Left ventricle myocardium inferior (tissue), 1 donor: ENCODE measurements at regions not wholly inside any gene's neighbourhood (a gene's known extent, or its start where the extent isn't known, plus 50 kb on each side); places are given as distances from the start of the nearest gene placed in this dataset.
A peak's percentile ranks its signal among the peaks of the same experiment; 100 is the strongest.

Experiments
- DNase-seq: peaks from one replicate; pipeline ENCODE4 v3.0.0-alpha.2; 2020
- H3K27ac ChIP-seq: fragments of 200-600 bp; replicated peaks from 2 replicates; pipeline ENCODE4 v1.8.0; 2021
- H3K27me3 ChIP-seq: fragments of 200-600 bp; 2 replicates; pipeline ENCODE4 v1.8.0; 2021; ENCODE audit warnings: low read depth
- H3K36me3 ChIP-seq: fragments of 200-600 bp; 2 replicates; pipeline ENCODE4 v1.8.0; 2021
- H3K4me1 ChIP-seq: fragments of 200-600 bp; 2 replicates; pipeline ENCODE4 v1.8.0; 2021
- H3K4me3 ChIP-seq: fragments of 200-600 bp; 2 replicates; pipeline ENCODE4 v1.8.0; 2021; ENCODE audit warnings: mild to moderate bottlenecking, moderate library complexity
- H3K9me3 ChIP-seq: fragments of 200-600 bp; replicated peaks from 2 replicates; pipeline ENCODE4 v1.8.0; 2021
- intact Hi-C: fragments of 100-400 bp; cut with micrococcal nuclease; formaldehyde crosslinking; loops from one replicate; pipeline ENCODE4 v1.11.0; 2022
- TF ChIP-seq, protein P1 (sequence below): fragments of 200-600 bp; IDR thresholded peaks from 2 replicates; pipeline ENCODE4 v1.8.0; 2021; ENCODE audit warnings: antibody characterized with exemption, mild to moderate bottlenecking, borderline replicate concordance
- donor health status: DM: no; HTN: yes; CAD: no; lungs with severe emphysema.

DNA sequence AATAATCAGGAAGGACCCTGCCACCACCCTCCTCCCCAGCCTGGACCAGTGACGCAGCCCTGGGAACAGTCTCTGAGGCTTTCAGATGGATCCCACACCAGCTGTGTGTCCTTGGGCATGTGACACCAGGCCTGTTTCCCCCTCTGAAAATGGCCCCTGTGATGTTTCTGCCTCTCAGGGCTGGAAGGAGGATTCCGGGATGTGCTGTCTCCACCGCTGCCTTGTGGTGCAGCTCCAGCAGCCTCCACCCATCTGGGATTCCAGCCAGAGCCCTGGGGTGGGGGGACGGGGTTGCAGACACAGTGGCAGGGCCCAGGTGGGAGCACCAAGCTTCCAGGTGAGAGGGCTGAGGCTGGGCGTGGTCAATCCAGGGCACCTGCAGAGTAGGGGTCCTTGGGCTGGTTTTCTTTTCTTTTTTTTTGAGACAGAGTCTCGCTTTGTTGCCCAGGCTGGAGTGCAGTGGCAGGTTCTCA is 179.7 kb upstream of the IER5L start:
- peaks cover 2% of the 10 kb centered on the region for H3K27me3 ChIP-seq
- H3K9me3 ChIP-seq: peaks cover 15% of the 10 kb centered on the region
- no peak for DNase-seq
- no peak overlapping the region for H3K27ac ChIP-seq
- intact Hi-C loops: no loop called here
- H3K4me1 ChIP-seq: peaks cover 10% of the 10 kb centered on the region
- TF ChIP-seq, protein P1, sequence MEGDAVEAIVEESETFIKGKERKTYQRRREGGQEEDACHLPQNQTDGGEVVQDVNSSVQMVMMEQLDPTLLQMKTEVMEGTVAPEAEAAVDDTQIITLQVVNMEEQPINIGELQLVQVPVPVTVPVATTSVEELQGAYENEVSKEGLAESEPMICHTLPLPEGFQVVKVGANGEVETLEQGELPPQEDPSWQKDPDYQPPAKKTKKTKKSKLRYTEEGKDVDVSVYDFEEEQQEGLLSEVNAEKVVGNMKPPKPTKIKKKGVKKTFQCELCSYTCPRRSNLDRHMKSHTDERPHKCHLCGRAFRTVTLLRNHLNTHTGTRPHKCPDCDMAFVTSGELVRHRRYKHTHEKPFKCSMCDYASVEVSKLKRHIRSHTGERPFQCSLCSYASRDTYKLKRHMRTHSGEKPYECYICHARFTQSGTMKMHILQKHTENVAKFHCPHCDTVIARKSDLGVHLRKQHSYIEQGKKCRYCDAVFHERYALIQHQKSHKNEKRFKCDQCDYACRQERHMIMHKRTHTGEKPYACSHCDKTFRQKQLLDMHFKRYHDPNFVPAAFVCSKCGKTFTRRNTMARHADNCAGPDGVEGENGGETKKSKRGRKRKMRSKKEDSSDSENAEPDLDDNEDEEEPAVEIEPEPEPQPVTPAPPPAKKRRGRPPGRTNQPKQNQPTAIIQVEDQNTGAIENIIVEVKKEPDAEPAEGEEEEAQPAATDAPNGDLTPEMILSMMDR: no peak
- H3K4me3 ChIP-seq: no peak overlapping the region
- no peaks in the 10 kb centered on the region for H3K36me3 ChIP-seq

DNA sequence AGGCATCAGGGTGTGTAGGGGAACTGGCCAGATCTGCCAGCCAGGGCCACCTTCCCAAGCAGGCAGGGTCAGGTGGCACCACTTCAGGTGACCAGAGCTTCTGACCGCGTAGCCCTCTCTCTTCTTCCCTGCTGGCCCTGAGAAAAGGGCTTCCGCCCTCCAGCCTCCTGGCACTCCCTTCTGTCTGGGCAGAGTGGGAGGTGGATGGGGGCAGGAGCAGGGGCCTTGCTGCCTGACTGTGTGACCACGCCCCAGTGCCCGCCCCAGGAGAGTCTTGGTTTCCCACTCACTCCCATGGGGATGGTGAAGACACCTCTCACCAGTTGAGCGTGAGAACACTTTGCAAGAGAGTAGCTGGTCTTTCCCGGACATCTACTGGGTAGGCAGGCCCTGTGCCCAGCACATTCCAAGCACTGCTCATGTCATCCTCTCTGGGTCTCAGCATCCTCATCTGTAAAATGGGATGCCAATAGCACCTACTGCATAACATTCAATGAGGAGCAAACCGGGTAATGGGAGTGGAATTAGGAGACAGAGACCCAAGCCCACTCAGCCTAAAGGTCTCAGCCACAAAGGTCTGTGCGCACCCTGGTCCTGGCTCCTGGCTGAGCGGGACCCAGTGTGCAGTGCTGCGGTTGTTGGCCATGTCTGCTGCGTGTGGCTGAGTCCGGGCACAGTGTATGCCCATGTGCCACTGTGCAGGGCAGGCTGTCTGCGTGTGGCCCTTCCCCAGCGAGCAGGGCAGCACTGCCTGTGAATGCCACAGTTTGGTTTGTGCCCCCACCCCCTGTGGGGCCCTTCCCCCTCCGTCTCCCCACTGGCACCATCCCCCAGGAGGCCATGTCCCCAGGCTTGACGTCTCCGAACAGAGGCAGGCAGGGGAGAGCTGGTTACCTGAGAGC is 179.1 kb upstream of the IER5L start:
- H3K4me1 ChIP-seq: peaks cover 16% of the 10 kb centered on the region
- H3K27me3 ChIP-seq: peaks cover 8% of the 10 kb centered on the region
- H3K9me3 ChIP-seq: peaks cover 15% of the 10 kb centered on the region
- intact Hi-C loops: no loop called here
- H3K36me3 ChIP-seq: no peaks in the 10 kb centered on the region
- DNase-seq: no peak
- TF ChIP-seq, protein P1: no peak
- no peak overlapping the region for H3K27ac ChIP-seq
- H3K4me3 ChIP-seq: no peak overlapping the region

DNA sequence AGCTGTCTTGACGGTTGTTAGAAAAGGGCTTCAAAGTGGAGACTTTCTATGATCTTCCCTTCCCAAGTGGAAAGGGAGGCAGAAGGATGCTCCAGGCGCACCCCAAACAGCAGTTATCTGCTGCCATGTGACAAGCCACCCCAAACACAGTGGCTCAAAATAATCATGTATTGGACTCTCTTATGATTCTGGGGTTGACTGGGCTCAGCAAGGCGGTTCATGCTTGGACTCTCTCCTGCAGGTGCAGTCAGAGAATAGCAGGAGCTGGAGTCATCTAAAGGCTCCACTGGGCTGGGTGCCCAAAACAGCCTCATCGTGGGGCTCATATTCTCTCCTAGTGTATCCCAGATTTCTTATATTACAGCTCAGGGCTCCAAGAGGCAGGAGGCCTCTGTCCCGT is 177.6 kb upstream of the IER5L start:
- Histone ChIP-seq H3K36me3 (no peaks in the 10 kb centered on the region), H3K27me3 (peaks cover 15% of the 10 kb centered on the region), H3K9me3 (peaks cover 15% of the 10 kb centered on the region), H3K4me1 (peaks cover 21% of the 10 kb centered on the region), H3K27ac (no peak overlapping the region), H3K4me3 (no peak overlapping the region)
- intact Hi-C loops: no loop called here
- DNase-seq: no peak
- TF ChIP-seq, protein P1: no peak

DNA sequence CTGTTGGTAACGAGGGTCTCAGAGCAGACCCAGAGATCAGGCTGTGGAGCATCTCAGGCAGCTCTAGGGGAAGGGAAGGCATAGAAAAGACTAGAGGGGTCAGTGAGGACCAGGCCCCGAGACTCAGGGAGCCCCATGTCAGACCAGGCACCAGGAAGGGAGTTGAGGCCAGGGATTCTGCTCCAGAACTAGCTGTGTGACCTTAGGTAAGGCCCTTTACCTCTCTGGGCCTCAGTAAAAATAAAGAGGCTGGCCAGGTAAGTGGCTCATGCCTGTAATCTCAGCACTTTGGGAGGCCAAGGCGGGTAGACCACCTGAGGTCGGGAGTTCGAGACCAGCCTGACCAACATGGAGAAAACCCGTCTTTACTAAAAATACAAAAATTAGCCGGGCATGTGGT is 176.4 kb upstream of the IER5L start:
- H3K27me3 ChIP-seq: peaks cover 15% of the 10 kb centered on the region
- H3K4me1 ChIP-seq: peaks cover 21% of the 10 kb centered on the region
- no peaks in the 10 kb centered on the region for H3K36me3 ChIP-seq
- H3K4me3 ChIP-seq: no peak overlapping the region
- intact Hi-C loops: no loop called here
- TF ChIP-seq, protein P1: no peak
- no peak for DNase-seq
- peaks cover 15% of the 10 kb centered on the region for H3K9me3 ChIP-seq
- no peak overlapping the region for H3K27ac ChIP-seq

DNA sequence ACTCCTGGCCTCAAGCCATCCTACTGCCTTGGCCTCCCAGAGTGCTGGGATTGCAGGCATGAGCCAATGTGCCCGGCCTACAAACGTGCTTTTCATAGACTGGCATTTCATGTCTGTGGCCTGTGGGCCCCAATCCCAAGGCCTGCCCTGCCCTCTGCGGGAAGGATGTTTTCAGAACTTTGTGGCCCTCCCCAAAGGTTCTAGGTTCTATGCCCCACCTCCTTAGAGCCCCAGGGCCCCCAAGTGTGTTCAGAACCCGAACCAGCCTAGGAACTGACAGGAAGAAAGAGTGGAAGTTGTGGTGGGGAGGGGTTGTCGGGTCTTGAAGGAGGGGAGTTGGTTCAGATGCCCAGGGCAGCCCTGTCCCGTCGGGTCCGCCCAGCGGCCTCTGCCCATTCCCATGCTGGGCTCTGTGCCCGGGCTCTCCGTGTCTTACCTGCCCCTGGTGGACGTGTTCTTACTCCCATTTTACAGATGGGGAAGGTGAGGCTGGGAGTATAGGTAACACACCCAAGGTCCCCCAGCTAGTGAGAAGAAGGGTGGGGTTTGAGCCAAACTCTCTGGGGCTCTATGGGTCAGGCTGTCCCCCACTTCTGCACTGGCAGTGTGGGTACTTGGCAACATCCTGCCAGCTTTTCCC is 175.8 kb upstream of the IER5L start:
- TF ChIP-seq, protein P1: no peak
- peak overlapping the region; percentile 50 for H3K27ac ChIP-seq
- peaks cover 15% of the 10 kb centered on the region for H3K27me3 ChIP-seq
- intact Hi-C loops: no loop called here
- H3K4me3 ChIP-seq: no peak overlapping the region
- peaks cover 15% of the 10 kb centered on the region for H3K9me3 ChIP-seq
- no peak for DNase-seq
- H3K36me3 ChIP-seq: no peaks in the 10 kb centered on the region
- peaks cover 21% of the 10 kb centered on the region for H3K4me1 ChIP-seq
